ENCODE measurements at regions not wholly inside any gene's neighbourhood (a gene's known extent, or its start where the extent isn't known, plus 50 kb on each side); places are given as distances from the start of the nearest gene placed in this dataset.
"Not testable (repeated sequence)": the region's sequence is repeated elsewhere in the genome, so short reads cannot be mapped to it uniquely, and the experiment has no call there.

DNA sequence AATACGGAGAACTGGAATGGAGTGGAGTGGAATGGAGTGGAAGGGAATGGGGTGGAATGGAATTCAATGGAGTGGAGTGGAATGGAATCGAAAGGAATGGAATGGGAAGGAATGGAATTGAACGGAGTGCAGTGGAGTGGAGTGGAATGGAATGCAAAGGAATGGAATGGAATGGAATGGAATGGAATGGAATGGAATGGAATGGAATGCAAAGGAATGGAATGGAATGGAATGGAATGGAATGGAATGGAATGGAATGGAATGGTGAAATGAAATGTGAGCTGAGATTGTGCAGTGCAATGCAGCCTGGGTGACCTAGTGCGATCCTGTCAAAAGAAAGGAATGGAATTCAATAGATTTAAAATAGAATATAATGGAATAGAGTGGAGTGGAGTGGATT is 357.3 kb upstream of the WSB1 start:
- DNase-seq (ENCODE audit: low spot score), result not testable (repeated sequence)

DNA sequence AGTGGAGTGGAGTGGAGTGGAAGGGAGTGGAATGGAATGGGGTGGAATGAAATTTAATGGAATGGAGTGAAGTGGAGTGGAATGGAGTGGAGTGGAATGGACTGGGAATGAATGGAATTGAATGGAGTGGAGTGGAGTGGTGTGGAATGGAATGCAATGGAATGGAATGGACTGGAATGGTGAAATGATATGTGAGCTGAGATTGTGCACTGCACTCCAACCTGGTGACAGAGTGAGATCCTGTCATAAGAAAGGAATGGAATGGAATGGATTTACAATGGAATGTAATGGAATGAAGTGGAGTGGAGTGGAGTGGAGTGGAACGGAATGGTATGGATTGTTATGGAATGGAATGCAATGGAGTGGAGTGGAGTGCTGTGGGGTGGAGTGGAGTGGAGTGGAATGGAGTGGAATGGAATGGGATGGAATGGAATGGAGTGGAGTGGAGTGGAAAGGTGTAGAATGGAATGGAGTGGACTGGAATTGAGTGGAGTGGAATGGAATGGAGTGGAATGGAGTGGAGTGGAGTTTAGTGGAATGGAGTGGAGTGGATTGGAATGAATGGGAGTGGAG is 356.1 kb upstream of the WSB1 start:
- DNase-seq (ENCODE audit: low spot score), result not testable (repeated sequence)

DNA sequence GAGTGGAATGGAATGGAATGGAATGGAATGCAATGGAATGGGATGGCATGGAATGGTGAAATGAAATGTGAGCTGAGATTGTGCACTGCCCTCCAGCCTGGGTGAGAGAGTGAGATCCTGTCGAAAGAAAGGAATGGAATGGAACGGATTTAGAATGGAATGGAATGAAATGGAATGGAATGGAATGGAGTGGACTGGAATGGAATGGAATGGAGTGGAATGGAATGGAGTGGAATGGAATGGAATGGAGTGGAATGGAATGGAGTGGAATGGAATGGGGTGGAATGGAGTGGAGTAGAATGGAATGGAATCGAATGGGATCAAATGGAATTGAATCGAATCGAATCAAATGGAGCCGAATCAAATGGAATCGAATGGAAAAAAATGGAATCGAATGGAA is 354.2 kb upstream of the WSB1 start:
- not testable (repeated sequence) for DNase-seq (ENCODE audit: low spot score)

DNA sequence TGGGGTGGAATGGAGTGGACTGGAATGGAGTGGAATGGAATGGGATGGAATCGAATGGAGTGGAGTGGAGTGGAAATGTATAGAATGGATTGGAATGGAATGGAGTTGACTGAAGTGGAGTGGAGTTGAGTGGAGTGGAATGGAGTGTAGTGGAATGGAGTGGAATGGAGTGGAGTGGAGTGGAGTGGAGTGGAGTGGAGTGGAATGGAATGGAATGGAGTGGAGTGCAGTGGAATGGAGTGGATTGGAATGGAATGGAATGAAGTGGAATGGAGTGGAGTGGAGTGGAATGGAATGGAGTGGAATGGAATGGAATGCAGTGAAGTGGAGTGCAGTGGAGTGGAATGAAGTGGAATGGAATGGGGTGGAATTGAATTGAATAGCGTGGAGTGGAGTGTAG is 353.3 kb upstream of the WSB1 start:
- DNase-seq (ENCODE audit: low spot score), result not testable (repeated sequence)

DNA sequence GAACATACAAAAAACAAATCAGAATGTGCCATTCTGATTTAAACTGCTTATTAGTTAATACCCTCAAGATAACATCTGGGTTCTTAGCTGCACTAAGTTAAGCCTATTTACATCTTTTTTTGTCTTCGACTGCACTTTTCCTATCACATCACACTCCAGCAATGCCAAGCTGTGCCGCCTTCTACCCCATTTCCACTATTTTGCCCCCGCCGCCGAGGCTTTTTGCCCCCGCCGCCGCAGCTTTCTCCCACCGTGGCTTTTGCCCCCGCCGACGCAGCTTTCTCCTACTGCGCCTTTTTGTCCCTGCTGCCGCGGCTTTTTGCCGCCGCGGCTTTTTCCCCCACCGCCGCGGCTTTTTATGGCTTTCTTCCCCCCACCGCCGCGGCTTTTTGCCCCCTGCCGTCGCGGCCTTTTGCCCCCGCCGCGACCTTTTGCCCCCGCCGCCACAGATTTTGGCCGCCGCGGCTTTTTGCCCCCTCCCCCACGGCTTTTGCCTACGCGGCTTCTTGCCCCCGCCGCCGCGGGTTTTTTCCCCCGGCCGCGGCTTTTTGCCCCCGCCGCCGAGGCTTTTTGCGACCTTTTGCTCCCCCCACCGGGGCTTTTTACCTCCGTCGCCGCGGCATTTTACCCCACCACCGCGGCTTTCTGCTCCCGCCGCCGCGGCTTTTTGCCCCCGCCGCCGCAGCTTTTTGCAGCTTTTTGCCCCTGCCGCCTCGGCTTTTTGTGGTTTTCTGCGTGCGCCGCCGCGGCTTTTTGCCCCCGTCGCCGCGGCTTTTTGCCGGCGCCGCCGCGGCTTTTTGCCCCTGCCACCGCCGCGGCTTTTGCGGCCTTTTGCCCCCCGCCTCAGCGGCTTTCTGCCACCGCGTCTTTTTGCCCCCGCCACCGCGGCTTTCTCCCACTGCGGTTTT is 331.4 kb upstream of the WSB1 start:
- no peak for DNase-seq (ENCODE audit: low spot score)

DNA sequence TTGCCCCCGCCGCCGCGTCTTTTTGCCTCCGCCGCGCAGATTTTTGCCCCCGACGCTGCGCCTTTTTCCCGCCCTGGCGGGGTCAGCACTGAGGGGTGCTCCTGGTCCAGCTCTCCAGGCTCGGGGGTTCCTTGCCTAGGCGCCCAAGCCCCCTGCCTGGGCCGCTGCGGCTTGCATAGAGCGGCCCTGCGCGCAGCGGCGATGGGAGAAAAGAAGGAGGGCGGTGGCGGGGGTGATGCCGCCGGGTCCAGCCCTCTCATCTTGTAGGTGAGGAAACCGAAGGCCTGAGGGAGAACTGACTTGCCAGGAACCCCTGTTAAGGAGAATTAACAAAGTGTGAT is 330.8 kb upstream of the WSB1 start:
- DNase-seq (ENCODE audit: low spot score), result no peak

DNA sequence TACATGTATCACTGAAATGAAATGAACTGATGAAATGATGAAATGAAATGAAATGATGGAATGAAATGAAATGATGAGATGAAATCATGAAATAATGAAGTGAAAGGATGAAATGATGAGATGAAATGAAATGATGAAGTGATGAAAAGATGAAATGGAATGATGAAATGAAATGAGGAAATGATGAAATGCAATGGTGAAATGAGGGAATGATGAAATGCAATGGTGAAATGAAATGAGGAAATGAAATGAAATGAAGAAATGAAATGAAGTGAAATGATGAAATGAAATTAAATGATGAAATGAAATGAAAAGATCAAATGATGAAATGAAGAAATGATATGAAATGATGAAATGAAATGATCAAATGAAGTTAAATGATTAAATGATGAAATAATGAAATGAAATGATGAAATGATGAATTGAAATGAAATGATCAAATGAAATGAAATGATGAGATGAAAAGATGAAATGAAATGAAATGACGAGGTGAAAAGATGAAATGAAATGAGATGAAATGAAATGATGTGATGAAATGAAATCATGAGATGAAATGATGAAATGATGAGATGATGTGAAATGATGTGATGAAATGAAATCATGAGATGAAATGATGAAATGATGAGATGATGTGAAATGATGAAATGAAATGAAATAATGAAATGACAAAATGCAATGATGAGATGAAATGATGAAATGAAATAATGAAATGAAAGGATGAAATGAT is 327.9 kb upstream of the WSB1 start:
- not testable (repeated sequence) for DNase-seq (ENCODE audit: low spot score)

DNA sequence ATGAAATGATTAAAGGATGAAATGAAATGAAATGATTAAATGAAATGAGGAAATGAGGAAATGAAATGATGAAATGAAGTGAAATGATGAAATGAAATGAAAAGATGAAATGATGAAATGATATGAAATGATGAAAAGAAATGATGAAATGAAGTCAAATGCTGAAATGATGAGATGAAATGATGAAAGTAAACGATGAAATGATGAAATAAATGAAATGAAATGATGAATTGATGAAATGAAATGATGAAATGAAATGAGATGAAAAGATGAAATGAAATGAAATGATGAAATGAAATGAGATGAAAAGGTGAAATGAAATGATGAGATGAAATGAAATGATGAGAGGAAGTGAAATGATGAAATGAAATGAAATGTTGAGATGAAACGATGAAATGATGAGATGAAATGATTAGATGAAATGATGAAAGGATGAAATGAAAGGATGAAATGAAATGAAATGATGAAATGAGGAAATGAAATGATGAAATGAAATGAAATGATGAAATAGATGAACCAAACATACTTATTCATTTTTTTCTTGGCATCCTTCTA is 327.2 kb upstream of the WSB1 start:
- DNase-seq (ENCODE audit: low spot score), result not testable (repeated sequence)

DNA sequence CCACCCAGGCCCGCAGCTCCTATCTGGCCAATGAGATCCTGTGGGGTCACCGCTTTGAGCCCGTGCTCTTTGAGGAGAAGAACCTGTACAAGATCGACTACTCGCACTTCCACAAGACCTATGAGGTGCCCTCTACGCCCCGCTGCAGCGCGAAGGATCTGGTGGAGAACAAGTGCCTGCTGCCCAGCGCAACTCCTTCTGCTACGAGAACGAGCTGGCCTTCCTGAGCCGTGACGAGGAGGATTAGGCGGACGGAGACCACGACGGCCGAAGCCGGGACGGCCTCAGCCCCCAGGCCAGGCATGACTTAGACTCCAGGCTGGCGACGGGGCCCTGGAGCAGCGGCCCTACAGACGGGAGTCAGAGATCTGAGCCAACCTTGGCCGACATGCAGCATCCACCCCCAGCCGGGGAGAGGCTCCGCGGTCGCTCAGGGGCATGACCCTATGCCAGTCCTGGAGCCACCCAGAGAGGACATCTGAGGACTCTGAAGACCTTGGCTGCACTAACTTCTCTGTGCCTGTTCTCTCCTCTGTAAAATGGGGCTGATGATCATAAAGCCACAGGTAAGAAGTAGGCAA is 312.0 kb upstream of the WSB1 start:
- DNase-seq (ENCODE audit: low spot score), result not testable (repeated sequence)

DNA sequence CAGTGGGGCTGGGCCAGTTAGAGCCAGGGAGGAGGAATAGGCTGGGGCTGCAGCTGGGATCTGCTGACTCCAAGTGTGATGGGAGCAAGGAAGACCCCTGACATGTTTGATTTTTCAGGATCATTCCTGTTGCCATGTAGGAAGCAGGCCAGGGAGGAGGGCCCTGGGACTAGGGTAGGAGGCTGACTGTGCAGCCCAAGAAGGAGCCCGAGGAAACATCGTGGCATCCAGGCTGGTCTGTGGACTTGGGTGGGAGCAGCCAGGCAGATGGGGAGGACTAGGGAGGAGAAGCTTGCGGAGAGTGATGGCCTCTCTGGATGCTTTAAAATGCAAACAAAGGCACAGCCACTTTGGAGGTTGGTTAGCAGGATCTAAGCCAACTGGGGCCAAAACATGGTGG is 311.4 kb upstream of the WSB1 start:
- not testable (repeated sequence) for DNase-seq (ENCODE audit: low spot score)

DNA sequence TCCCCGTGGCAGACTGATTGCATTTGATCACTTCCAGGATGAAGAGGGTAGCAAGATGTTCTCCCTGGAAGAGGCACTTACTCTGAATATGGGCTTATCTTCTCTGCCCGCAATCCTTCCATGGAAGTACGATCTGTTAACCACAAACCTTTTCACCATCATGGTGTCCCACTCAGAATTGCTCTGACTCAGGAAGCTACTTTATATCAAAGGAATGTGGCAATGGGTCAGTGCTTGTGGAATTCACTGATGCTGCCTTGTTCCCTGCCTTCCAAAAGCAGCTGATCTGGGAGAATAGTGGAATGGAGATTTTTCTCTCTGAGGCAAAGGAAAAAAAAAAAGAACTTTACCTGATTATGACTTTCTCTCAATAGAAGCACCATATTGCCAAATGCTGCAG is 306.1 kb upstream of the WSB1 start:
- DNase-seq (ENCODE audit: low spot score), result not testable (repeated sequence)

DNA sequence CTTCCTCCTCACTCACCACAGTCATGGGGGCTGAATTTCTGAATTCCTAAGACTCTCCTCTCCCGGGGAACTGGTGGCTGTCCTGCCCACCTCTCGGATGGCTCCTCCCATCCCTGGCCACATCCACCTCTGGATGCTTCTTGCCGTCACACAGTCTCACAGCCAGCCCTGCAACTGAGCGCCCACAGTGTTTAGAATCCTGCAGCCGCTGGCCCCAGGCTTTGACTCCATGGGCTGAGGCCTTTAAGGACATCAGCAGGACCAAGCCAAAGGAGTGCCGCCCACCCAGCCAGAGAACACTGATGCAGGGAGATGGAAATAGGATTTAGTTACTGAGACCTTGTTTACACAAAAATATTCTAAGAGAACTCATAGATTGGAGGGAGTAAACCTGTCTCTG is 299.3 kb upstream of the WSB1 start:
- not testable (repeated sequence) for DNase-seq (ENCODE audit: low spot score)

DNA sequence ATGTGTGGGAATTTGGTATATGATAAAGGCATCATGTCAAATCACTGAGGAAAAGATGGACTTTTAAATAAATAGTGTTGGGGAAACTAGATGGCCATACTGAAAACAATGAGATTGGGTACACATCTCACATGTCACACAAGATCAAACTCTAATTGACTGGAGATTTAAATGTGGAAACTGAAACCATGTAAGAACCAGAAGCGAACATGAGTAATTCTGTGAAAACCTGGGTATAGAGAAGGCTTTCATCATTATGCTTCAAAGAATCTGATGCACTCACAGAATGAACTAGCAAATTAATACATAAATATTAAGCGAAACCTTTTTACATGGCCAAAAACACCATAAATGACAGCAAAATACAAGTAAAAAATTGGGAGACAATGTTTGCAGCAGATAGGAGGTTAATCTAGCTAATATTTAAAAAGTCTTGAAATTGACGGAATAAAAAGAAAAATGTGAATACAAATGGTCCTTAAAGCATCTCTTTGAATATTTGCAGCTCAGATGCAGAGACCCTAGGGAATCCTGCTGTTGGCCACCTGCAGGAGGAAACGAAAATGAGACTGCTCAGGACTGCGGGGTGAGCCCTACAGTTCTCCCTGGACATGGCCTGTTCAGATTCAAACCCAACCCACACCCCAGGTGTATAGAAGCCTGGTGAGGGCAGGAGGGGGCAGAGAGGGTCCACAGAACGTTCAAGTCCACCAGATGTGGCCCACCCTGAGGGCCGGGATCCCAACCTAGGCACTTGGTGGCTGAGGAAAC is 297.6 kb upstream of the WSB1 start:
- DNase-seq (ENCODE audit: low spot score), result not testable (repeated sequence)

DNA sequence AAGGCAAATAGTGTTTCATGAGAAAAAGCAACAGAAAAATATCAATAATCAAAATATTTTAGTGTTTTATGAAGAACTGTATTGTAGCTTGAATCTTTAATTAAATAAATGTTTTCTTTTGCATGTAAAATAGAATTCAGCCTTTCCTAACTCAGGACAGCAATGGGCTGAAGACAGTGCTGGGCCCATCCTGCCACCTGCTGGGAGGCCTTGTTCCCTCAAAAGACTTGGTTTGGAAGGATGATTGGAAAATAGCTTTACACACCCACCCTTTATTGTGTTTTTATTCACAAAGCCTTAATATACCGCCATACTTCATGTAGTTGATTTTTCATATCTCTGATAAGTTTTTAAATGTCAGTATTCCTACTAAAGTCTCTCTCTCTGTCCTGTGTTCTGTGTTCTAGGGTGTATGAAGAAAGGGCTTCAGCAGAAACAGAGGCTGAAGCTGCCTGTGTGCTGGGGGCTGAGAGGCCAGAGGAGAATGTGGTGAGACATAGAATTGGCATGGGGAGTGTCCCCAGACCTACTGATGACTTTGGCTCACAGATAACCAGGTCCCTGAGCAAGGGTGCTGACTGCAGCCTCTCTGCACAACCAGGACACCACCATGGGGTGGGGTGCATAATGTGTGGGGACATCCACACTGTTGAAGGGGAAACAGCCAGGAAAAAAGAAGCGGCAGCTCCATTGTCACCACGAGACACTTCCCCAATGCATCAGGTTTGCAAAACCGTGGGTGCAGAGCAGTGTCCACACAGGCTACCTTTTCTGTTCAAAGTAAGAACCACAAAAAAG is 286.0 kb upstream of the WSB1 start:
- not testable (repeated sequence) for DNase-seq (ENCODE audit: low spot score)

DNA sequence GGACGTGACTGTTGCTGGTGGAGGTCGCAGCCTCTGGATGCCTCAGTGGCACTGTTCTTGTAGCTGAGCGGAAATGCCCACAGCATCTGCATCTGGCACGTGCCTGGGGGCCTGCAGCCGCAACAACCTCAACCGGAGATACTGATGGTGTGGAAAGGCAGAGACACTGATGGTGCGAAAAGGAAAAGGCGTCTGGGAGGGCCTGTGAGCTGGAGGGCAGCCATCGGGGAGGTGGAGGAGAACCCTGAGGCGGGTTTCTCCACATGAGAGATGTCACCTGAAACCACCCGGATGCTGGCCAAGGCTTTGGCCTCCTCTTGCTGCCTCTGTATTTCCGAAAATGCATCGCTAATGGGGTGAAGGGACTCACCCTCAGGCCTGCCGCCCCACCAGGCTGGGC is 284.8 kb upstream of the WSB1 start:
- no peak for DNase-seq (ENCODE audit: low spot score)

DNA sequence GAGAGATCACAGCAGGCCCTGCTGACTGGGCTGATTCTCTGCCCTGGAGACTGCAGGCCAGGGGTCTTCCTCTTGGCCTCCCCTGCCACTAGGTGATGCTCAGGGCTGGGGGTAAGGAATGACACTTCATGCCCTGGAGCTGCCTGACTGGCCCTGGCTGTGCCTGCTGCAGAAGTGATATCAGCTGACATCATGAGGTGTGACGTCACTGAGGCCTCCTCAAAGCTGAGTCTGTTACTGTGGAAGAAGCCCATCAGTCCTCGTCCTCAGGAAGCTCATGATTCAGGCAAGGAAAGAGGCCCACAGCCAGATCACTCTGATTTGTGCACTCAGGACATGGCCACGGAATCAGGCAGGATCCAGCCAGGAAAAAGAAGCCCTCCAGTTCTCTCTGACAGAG is 283.8 kb upstream of the WSB1 start:
- not testable (repeated sequence) for DNase-seq (ENCODE audit: low spot score)

DNA sequence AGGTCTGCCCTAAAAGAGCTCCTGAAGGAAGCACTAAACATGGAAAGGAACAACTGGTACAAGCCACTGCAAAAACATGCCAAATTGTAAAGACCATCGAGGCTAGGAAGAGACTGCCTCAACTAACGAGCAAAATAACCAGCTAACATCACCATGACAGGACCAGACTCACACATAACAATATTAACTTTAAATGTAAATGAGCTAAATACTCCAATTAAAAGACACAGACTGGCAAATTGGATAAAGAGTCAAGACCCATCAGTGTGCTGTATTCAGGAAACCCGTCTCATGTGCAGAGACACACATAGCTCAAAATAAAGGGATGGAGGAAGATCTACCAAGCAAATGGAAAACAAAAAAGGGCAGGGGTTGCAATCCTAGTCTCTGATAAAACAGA is 263.4 kb upstream of the WSB1 start:
- DNase-seq (ENCODE audit: low spot score), result not testable (repeated sequence)

DNA sequence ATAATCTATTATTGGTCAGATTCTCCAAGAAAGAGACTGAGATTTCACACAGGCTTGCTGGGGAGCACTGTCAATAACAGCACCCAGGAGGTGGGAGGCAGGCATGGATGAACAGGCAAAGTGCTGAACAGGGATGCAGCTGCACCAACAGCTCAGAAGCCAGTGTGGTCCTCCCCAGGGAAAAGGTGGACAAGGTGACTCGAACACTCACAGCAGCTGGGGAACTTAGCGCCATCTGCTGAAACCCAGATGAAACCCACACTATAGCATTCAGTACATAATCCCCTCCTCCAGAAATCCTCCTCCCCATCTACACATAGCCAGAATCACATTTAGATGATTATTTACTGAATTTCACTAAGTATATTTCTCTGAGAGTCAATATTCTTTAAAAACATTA is 255.2 kb upstream of the WSB1 start:
- DNase-seq (ENCODE audit: low spot score), result no peak

DNA sequence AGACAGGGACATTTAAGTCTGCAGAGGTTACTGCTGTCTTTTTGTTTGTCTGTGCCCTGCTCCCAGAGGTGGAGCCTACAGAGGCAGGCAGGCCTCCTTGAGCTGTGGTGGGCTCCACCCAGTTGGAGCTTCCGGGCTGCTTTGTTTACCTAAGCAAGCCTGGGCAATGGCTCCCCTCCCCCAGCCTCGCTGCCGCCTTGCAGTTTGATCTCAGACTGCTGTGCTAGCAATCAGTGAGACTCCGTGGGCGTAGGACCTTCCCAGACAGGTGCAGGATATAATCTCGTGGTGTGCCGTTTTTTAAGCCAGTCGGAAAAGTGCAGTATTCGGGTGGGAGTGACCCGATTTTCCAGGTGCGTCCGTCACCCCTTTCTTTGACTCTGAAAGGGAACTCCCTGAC is 248.9 kb upstream of the WSB1 start:
- DNase-seq (ENCODE audit: low spot score), result not testable (repeated sequence)

DNA sequence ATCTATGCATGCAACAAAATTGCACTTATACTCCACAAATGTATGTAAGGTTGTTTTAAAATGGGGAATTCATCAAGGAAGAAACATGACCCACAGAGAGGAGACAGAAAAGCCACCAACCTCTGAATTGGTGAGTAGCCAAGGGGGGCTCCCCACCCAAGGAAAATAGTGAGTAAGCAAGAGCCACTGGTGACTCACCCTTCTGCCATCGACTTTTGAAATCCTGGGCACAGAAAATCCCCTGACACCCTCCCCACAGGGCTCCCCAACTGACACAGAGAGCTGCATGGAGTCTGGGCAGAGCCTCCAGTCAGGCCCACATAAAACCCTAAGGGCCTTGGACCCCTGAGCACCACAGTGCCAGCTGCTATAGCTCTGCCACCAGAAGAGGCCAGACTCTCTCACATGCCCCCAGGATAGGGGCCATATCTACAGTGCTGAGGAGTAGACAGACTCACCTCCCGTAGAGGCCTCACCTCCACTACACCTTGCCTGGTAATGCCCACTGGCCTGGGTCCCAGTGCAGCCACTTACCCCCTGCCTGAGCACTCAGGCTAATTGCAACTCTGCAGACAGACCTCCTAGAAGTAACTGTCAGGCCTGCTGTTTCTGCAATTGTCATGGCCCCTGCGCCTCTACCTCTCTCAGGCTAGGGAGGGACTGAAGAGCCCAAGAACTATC is 244.7 kb upstream of the WSB1 start:
- no peak for DNase-seq (ENCODE audit: low spot score)

All from AG08395 (cell line).